ENCODE measurements at regions not wholly inside any gene's neighbourhood (a gene's known extent, or its start where the extent isn't known, plus 50 kb on each side); places are given as distances from the start of the nearest gene placed in this dataset.

DNA sequence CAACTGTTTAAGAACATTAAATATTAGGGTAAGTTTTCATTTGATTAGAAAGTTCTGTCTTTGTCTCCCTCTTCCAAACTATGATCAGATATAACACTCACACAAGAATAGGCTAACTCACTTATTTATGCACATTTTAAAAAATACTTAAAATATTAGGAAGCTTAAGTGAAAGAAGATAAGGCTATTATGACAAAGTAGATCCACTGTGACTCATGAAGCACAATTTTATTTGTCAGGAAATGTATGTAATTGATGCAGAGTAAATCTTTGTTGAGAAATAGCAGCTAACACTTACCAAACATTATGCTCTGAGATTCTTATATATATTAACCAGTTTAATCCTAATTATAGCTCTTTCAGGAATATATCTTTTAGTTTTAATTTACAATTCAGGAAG, 560.6 kb downstream of the CSNK1G3 start:
- H2AFZ ChIP-seq (ENCODE audit: control insufficient read depth, low read length), result no peak overlapping the region
- H3K9ac ChIP-seq (ENCODE audit: control insufficient read depth, extremely low read depth, insufficient read depth, low read length), result no peak overlapping the region
- H3K9me3 ChIP-seq (ENCODE audit: control insufficient read depth, low read depth, low read length), result no peaks in the 10 kb centered on the region
- H3K79me2 ChIP-seq (ENCODE audit: control insufficient read depth, insufficient read depth, low read length), result no peaks in the 10 kb centered on the region
- no peaks in the 10 kb centered on the region for H3K9me1 ChIP-seq (ENCODE audit: control insufficient read depth, extremely low read depth, insufficient read depth, low read length)
- no peaks in the 10 kb centered on the region for H3K36me3 ChIP-seq (ENCODE audit: control insufficient read depth in 2 of 2, extremely low read depth in 1 of 2, insufficient read depth in 2 of 2, low read length in 2 of 2)
- no peak overlapping the region for H3K4me3 ChIP-seq (ENCODE audit: control insufficient read depth in 2 of 3, extremely low read depth in 1 of 3, insufficient read depth in 2 of 3, low read depth in 1 of 3, low read length in 3 of 3)
- no peaks in the 10 kb centered on the region for H3K27me3 ChIP-seq (ENCODE audit: control insufficient read depth, extremely low read depth, insufficient read depth, low read length)
- FAIRE-seq (no peak), DNase-seq (ENCODE audit: low read depth, low spot score) (no peak)
- no peaks in the 10 kb centered on the region for H3K4me1 ChIP-seq (ENCODE audit: control insufficient read depth, extremely low read depth, insufficient read depth, low read length)
- no peak overlapping the region for H3K27ac ChIP-seq (ENCODE audit: control insufficient read depth, insufficient read depth, low read length)
- dilution Hi-C loops (cut with MboI; ENCODE audit: extremely low pct_ligation_motif_present, low sequenced_read_pairs), result no loop called here
- no peaks in the 10 kb centered on the region for H4K20me1 ChIP-seq (ENCODE audit: control insufficient read depth, extremely low read depth, insufficient read depth, low read length)
- H3K4me2 ChIP-seq (ENCODE audit: control insufficient read depth, extremely low read depth, insufficient read depth, low read depth, low read length), result no peak overlapping the region
- TF ChIP-seq, protein P1, sequence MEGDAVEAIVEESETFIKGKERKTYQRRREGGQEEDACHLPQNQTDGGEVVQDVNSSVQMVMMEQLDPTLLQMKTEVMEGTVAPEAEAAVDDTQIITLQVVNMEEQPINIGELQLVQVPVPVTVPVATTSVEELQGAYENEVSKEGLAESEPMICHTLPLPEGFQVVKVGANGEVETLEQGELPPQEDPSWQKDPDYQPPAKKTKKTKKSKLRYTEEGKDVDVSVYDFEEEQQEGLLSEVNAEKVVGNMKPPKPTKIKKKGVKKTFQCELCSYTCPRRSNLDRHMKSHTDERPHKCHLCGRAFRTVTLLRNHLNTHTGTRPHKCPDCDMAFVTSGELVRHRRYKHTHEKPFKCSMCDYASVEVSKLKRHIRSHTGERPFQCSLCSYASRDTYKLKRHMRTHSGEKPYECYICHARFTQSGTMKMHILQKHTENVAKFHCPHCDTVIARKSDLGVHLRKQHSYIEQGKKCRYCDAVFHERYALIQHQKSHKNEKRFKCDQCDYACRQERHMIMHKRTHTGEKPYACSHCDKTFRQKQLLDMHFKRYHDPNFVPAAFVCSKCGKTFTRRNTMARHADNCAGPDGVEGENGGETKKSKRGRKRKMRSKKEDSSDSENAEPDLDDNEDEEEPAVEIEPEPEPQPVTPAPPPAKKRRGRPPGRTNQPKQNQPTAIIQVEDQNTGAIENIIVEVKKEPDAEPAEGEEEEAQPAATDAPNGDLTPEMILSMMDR (optimal IDR thresholded peaks at IDR 0.05 in 1 of 3, IDR thresholded peaks at IDR 0.05 in 1 of 3, conservative IDR thresholded peaks at IDR 0.05 in 1 of 3; ENCODE audit: extremely low read depth in 1 of 3, insufficient read depth in 2 of 3, low read length in 3 of 3), result no peak
- TF ChIP-seq EZH2 (IDR thresholded peaks at IDR 0.05; ENCODE audit: low read length), result no peak

GRCh38 chr5:124071039-124071438, 559.1 kb downstream of the CSNK1G3 start:
- Histone ChIP-seq H3K4me1 (ENCODE audit: control insufficient read depth, extremely low read depth, insufficient read depth, low read length) (no peaks in the 10 kb centered on the region), H2AFZ (ENCODE audit: control insufficient read depth, low read length) (no peak overlapping the region), H3K4me3 (ENCODE audit: control insufficient read depth in 2 of 3, extremely low read depth in 1 of 3, insufficient read depth in 2 of 3, low read depth in 1 of 3, low read length in 3 of 3) (no peak overlapping the region), H3K79me2 (ENCODE audit: control insufficient read depth, insufficient read depth, low read length) (no peaks in the 10 kb centered on the region), H3K9ac (ENCODE audit: control insufficient read depth, extremely low read depth, insufficient read depth, low read length) (no peak overlapping the region), H3K27me3 (ENCODE audit: control insufficient read depth, extremely low read depth, insufficient read depth, low read length) (no peaks in the 10 kb centered on the region), H4K20me1 (ENCODE audit: control insufficient read depth, extremely low read depth, insufficient read depth, low read length) (no peaks in the 10 kb centered on the region), H3K36me3 (ENCODE audit: control insufficient read depth in 2 of 2, extremely low read depth in 1 of 2, insufficient read depth in 2 of 2, low read length in 2 of 2) (no peaks in the 10 kb centered on the region), H3K4me2 (ENCODE audit: control insufficient read depth, extremely low read depth, insufficient read depth, low read depth, low read length) (no peak overlapping the region), H3K27ac (ENCODE audit: control insufficient read depth, insufficient read depth, low read length) (no peak overlapping the region), H3K9me3 (ENCODE audit: control insufficient read depth, low read depth, low read length) (no peaks in the 10 kb centered on the region), H3K9me1 (ENCODE audit: control insufficient read depth, extremely low read depth, insufficient read depth, low read length) (no peaks in the 10 kb centered on the region)
- FAIRE-seq (no peak), DNase-seq (ENCODE audit: low read depth, low spot score) (no peak)
- TF ChIP-seq, protein P1 (optimal IDR thresholded peaks at IDR 0.05 in 1 of 3, IDR thresholded peaks at IDR 0.05 in 1 of 3, conservative IDR thresholded peaks at IDR 0.05 in 1 of 3; ENCODE audit: extremely low read depth in 1 of 3, insufficient read depth in 2 of 3, low read length in 3 of 3), result no peak
- no peak for TF ChIP-seq EZH2 (IDR thresholded peaks at IDR 0.05; ENCODE audit: low read length)
- dilution Hi-C loops (cut with MboI; ENCODE audit: extremely low pct_ligation_motif_present, low sequenced_read_pairs), result no loop called here

Measured in keratinocyte (primary cell).